H1 (cell line): ENCODE measurements at regions not wholly inside any gene's neighbourhood (a gene's known extent, or its start where the extent isn't known, plus 50 kb on each side); places are given as distances from the start of the nearest gene placed in this dataset.

Experiments
- CTCF ChIA-PET: fragments of 300-600 bp; sonication (Branson Sonifier 250); formaldehyde crosslinking; loops from one replicate; lab custom pipeline; 2021; ENCODE audit not compliant: partially characterized antibody; lab: Charles Lee
- POLR2A ChIA-PET: fragments of 300-600 bp; sonication (Branson Sonifier 250); formaldehyde crosslinking; loops from one replicate; lab custom pipeline; 2021; ENCODE audit warnings: inconsistent platforms; ENCODE audit not compliant: partially characterized antibody; lab: Charles Lee
- DNase-seq, 2 experiments: peaks; one replicate each; pipeline versions ENCODE4 v3.0.0 to v3.0.0-alpha.2; 2010 to 2022; ENCODE audit warnings: low spot score in 2 of 2, low read depth in 1 of 2, mixed read lengths in 1 of 2
- FAIRE-seq: peaks from 2 replicates; lab custom pipeline; 2011; peaks lifted over from hg19 to GRCh38; lab: Jason Lieb, UNC
- H2AFZ ChIP-seq: 2 replicates; pipeline ENCODE4 v1.8.1; 2012; ENCODE audit warnings: low read length, inconsistent platforms
- H2AK5ac ChIP-seq: 2 replicates; pipeline ENCODE4 v1.6.1; 2013; ENCODE audit warnings: low read depth, low read length
- H2BK120ac ChIP-seq: replicated peaks from 2 replicates; pipeline ENCODE3; 2013; ENCODE audit warnings: low read depth, low read length, inconsistent platforms
- H2BK12ac ChIP-seq: 2 replicates; pipeline ENCODE4 v1.6.1; 2013; ENCODE audit warnings: low read depth, low read length
- H2BK15ac ChIP-seq: 2 replicates; pipeline ENCODE4 v1.6.1; 2013; ENCODE audit warnings: low read length
- H2BK20ac ChIP-seq: 2 replicates; pipeline ENCODE4 v1.6.1; 2013; ENCODE audit warnings: low read length
- H2BK5ac ChIP-seq: 2 replicates; pipeline ENCODE4 v1.6.1; 2013; ENCODE audit warnings: low read depth, low read length
- H3K14ac ChIP-seq: 2 replicates; pipeline ENCODE4 v1.6.1; 2013; ENCODE audit warnings: inconsistent platforms; ENCODE audit not compliant: insufficient read length
- H3K18ac ChIP-seq: 2 replicates; pipeline ENCODE4 v1.6.1; 2013; ENCODE audit warnings: low read length; ENCODE audit errors: extremely low read depth
- H3K23ac ChIP-seq: 2 replicates; pipeline ENCODE4 v1.6.1; 2013; ENCODE audit warnings: inconsistent platforms; ENCODE audit not compliant: insufficient read length
- H3K23me2 ChIP-seq: 2 replicates; pipeline ENCODE4 v1.6.1; 2013; ENCODE audit warnings: low read depth, low read length
- H3K27ac ChIP-seq: 2 replicates; pipeline ENCODE4 v1.6.1; 2011; ENCODE audit warnings: low read depth, low read length, inconsistent platforms
- H3K27me3 ChIP-seq, 4 experiments: replicated peaks in 1 of 4; 1 replicate in 1 of 4; 2 replicates in 3 of 4; pipeline versions ENCODE4 v1.6.1 to v1.8.1; 2011 to 2013; ENCODE audit warnings: low read length in 3 of 4, mild to moderate bottlenecking in 3 of 4, inconsistent platforms in 2 of 4, mixed read lengths in 2 of 4, moderate library complexity in 1 of 4; ENCODE audit not compliant: control insufficient read depth in 3 of 4, insufficient read depth in 3 of 4; ENCODE audit errors: extremely low read depth in 1 of 4
- H3K36me3 ChIP-seq, 4 experiments: 2 replicates each; pipeline versions ENCODE4 v1.6.1 to v1.8.1; 2011 to 2013; ENCODE audit warnings: mild to moderate bottlenecking in 4 of 4, low read length in 3 of 4, moderate library complexity in 2 of 4, control low read depth in 1 of 4, inconsistent platforms in 1 of 4; ENCODE audit not compliant: insufficient read depth in 4 of 4, control insufficient read depth in 2 of 4
- H3K4ac ChIP-seq: replicated peaks from 2 replicates; pipeline ENCODE3; 2013; ENCODE audit warnings: low read length, low read depth, mixed read lengths, inconsistent platforms; ENCODE audit not compliant: insufficient read length
- H3K4me1 ChIP-seq, 4 experiments: replicated peaks in 1 of 4; 1 replicate in 1 of 4; 2 replicates in 3 of 4; pipeline versions ENCODE4 v1.6.1 to v1.8.1; 2011 to 2013; ENCODE audit warnings: low read length in 3 of 4, inconsistent platforms in 2 of 4, mixed read lengths in 1 of 4; ENCODE audit not compliant: insufficient read depth in 4 of 4, control insufficient read depth in 3 of 4
- H3K4me2 ChIP-seq, 2 experiments: 2 replicates each; pipeline versions ENCODE4 v1.6.1 to v1.8.1; 2011 to 2013; ENCODE audit warnings: low read depth in 2 of 2, low read length in 2 of 2, control low read depth in 1 of 2, inconsistent platforms in 1 of 2, mild to moderate bottlenecking in 1 of 2; ENCODE audit not compliant: insufficient read depth in 1 of 2
- H3K4me3 ChIP-seq, 4 experiments: fragments of 200-600, 300-600 bp in 1 of 4; sonication (generic), shearing (Covaris generic), sonication (Bioruptor Twin) in 1 of 4; 2 replicates each; pipeline versions ENCODE4 v1.5.1 to v1.8.1; 2011 to 2016; ENCODE audit warnings: low read length in 4 of 4, low read depth in 3 of 4, control low read depth in 2 of 4, inconsistent platforms in 2 of 4, mild to moderate bottlenecking in 2 of 4, mixed read lengths in 1 of 4, moderate library complexity in 1 of 4; ENCODE audit not compliant: insufficient read depth in 2 of 4; ENCODE audit errors: extremely low read depth in 1 of 4
- H3K56ac ChIP-seq: replicated peaks from 2 replicates; pipeline ENCODE3; 2013; ENCODE audit warnings: low read depth, mild to moderate bottlenecking, mixed read lengths, low read length, inconsistent platforms; ENCODE audit not compliant: insufficient read length
- H3K79me1 ChIP-seq: 2 replicates; pipeline ENCODE4 v1.6.1; 2013; ENCODE audit warnings: low read depth, low read length, control low read depth
- H3K79me2 ChIP-seq, 2 experiments: 2 replicates each; pipeline versions ENCODE4 v1.6.1 to v1.8.1; 2012 to 2013; ENCODE audit warnings: low read length in 2 of 2, mild to moderate bottlenecking in 2 of 2, inconsistent platforms in 1 of 2; ENCODE audit not compliant: insufficient read depth in 2 of 2, control insufficient read depth in 1 of 2
- H3K9ac ChIP-seq, 4 experiments: replicated peaks in 1 of 4; 1 replicate in 1 of 4; 2 replicates in 3 of 4; pipeline versions ENCODE4 v1.6.1 to v1.8.1; 2011 to 2013; ENCODE audit warnings: low read depth in 3 of 4, low read length in 3 of 4, control low read depth in 2 of 4, mild to moderate bottlenecking in 2 of 4, moderate library complexity in 2 of 4, inconsistent platforms in 1 of 4; ENCODE audit errors: extremely low read depth in 1 of 4
- H3K9me3 ChIP-seq, 2 experiments: 2 replicates each; pipeline versions ENCODE4 v1.6.1 to v1.8.1; 2012 to 2013; ENCODE audit warnings: mild to moderate bottlenecking in 2 of 2, moderate library complexity in 2 of 2, control low read depth in 1 of 2, inconsistent platforms in 1 of 2, low read depth in 1 of 2, low read length in 1 of 2, mixed read lengths in 1 of 2; ENCODE audit not compliant: insufficient read depth in 2 of 2
- H4K20me1 ChIP-seq, 2 experiments: replicated peaks in 1 of 2; 2 replicates each; pipeline versions ENCODE3 to v1.8.1; 2011 to 2013; ENCODE audit warnings: inconsistent platforms in 2 of 2, low read length in 2 of 2, mild to moderate bottlenecking in 1 of 2; ENCODE audit not compliant: insufficient read depth in 2 of 2, control insufficient read depth in 1 of 2
- H4K5ac ChIP-seq: 2 replicates; pipeline ENCODE4 v1.6.1; 2013; ENCODE audit warnings: low read length, low read depth, mixed read lengths, inconsistent platforms; ENCODE audit not compliant: insufficient read length
- H4K8ac ChIP-seq: 2 replicates; pipeline ENCODE4 v1.8.0; 2013; ENCODE audit warnings: mild to moderate bottlenecking, moderate library complexity, low read length, inconsistent platforms; ENCODE audit not compliant: insufficient read depth; ENCODE audit errors: extremely low read depth
- H4K91ac ChIP-seq: replicated peaks from 2 replicates; pipeline ENCODE3; 2013; ENCODE audit warnings: low read length, mixed read lengths, inconsistent platforms; ENCODE audit not compliant: insufficient read length
- ATF2 ChIP-seq: IDR thresholded peaks from 2 replicates; pipeline ENCODE4 v1.6.1; 2012; ENCODE audit warnings: low read length, inconsistent platforms
- ATF3 ChIP-seq: IDR thresholded peaks from 2 replicates; pipeline ENCODE4 v1.6.1; 2011; ENCODE audit warnings: low read depth, mild to moderate bottlenecking, low read length; ENCODE audit not compliant: insufficient read depth
- BACH1 ChIP-seq: IDR thresholded peaks from 2 replicates; pipeline ENCODE4 v1.6.1; 2012; ENCODE audit warnings: low read length, improper control_type of control experiment
- CBX8 ChIP-seq: fragments of 300-800, 300-1000 bp; sonication (generic); IDR thresholded peaks from 2 replicates; pipeline ENCODE4 v1.7.1; 2016; ENCODE audit warnings: low read depth, low read length, borderline replicate concordance
- CEBPB ChIP-seq: IDR thresholded peaks from 2 replicates; pipeline ENCODE4 v1.6.1; 2012; ENCODE audit warnings: low read depth, low read length
- CREB1 ChIP-seq: IDR thresholded peaks from 2 replicates; pipeline ENCODE4 v1.6.1; 2012; ENCODE audit warnings: inconsistent platforms
- KDM1A ChIP-seq: fragments of 200-600, 300-600 bp; sonication (generic); IDR thresholded peaks from 2 replicates; pipeline ENCODE4 v1.7.1; 2016; ENCODE audit warnings: mild to moderate bottlenecking, low read length, borderline replicate concordance
- KDM4A ChIP-seq: IDR thresholded peaks from one replicate; pipeline ENCODE4 v1.7.1; 2012; ENCODE audit warnings: low read depth, mild to moderate bottlenecking, moderate library complexity, low read length, inconsistent platforms; ENCODE audit not compliant: severe bottlenecking
- SAP30 ChIP-seq: fragments of 300-600 bp; sonication (generic); IDR thresholded peaks from 2 replicates; pipeline ENCODE4 v1.7.1; 2012; ENCODE audit warnings: low read length, moderate library complexity, mild to moderate bottlenecking, inconsistent platforms; ENCODE audit not compliant: insufficient read depth, insufficient replicate concordance
- TAF7 ChIP-seq: optimal IDR thresholded peaks from 2 replicates; pipeline ENCODE3; 2011; ENCODE audit warnings: low read depth, mild to moderate bottlenecking, inconsistent platforms, low read length, moderate library complexity, borderline replicate concordance
- TCF12 ChIP-seq: IDR thresholded peaks from 2 replicates; pipeline ENCODE4 v1.6.1; 2011; ENCODE audit warnings: low read depth, mild to moderate bottlenecking, low read length
- WGBS, 2 experiments: shearing (Covaris generic) in 1 of 2; methylation state at CpG; one replicate each; pipeline versions ENCODE4 v1.1.6 to v1.1.7; 2013 to 2015; ENCODE audit warnings: low lambda C conversion rate in 2 of 2, mixed read lengths in 2 of 2, inconsistent platforms in 1 of 2, low coverage in 1 of 2, missing lambda C conversion rate in 1 of 2; ENCODE audit not compliant: insufficient replicate concordance in 2 of 2, insufficient coverage in 1 of 2, insufficient read length in 1 of 2; ENCODE audit errors: extremely low coverage in 1 of 2, missing lambda C conversion rate in 1 of 2; 5-methylcytosine and 5-hydroxymethylcytosine counted together

DNA sequence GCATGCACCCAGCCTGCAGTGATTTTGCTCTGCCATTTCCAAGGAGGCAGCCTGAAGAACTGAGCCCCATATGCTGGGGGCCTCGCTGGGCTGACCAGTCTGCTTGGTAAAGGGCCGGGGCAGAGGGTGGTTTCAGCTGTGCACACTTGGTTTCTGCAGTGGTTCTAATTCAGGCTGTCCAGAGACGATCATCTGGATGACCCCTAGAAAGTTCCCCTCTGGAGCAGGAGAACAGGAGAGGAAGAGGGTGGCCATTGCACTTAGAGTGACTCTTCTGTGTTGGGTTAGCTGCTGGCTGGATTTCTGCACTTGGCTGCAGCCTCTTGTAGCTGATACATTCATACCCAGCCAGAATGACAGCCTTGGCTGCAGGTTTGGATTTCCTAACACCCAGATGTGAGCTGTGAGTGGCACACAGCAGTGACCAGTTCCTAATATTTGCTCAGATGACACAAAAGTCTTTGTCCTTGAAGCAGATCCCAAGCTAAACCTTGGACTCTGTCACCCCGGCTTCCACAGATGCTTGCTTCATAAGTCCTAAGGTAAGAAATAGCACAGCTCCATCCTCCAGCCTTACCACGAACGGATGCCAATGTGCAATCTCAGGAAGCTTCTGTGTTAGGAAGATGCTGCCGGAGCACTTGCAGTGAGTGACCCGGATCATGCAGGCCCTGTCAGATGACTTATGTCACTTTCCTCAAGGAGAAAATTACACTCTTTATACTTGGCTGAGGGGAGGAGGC lies 105.6 kb downstream of the HNRNPLL start:
- no peak overlapping the region for H4K91ac ChIP-seq
- no peaks in the 10 kb centered on the region for H3K79me2 ChIP-seq
- no peaks in the 10 kb centered on the region for H3K27me3 ChIP-seq
- no peak overlapping the region for H3K18ac ChIP-seq
- H3K4me2 ChIP-seq, result no peak overlapping the region
- no peak overlapping the region for H3K9ac ChIP-seq
- H2BK120ac ChIP-seq, result no peak overlapping the region
- H3K4ac ChIP-seq, result no peak overlapping the region
- H2BK12ac ChIP-seq, result no peak overlapping the region
- no peaks in the 10 kb centered on the region for H4K20me1 ChIP-seq
- no peak overlapping the region for H3K23ac ChIP-seq
- FAIRE-seq (no peak), DNase-seq (no peak)
- H4K8ac ChIP-seq, result no peak overlapping the region
- H3K36me3 ChIP-seq, result no peaks in the 10 kb centered on the region
- WGBS, 2 experiments, result 86% methylated on average over 8 of the region's 8 CpGs; no CpG with 5 or more reads in 1 of the 2 experiments
- H3K56ac ChIP-seq, result no peak overlapping the region
- 0 out of 2 replicates have a peak overlapping the region, but pooled peaks have one; percentile 37 for H2BK20ac ChIP-seq
- H3K14ac ChIP-seq, result no peak overlapping the region
- no peaks in the 10 kb centered on the region for H3K23me2 ChIP-seq
- H4K5ac ChIP-seq, result no peak overlapping the region
- no peak overlapping the region for H3K4me3 ChIP-seq
- no peak overlapping the region for H2BK5ac ChIP-seq
- POLR2A ChIA-PET, result interaction anchor here (1.8 kb wide), 1 partner anchor 121 kb away, joined by 4 read pairs; no protein-coding TSS in a partner anchor
- CTCF ChIA-PET, result interaction anchor here (0.9 to 4.7 kb wide), 9 partner anchors 9 to 190 kb away, joined by 3 to 37 read pairs (median 5); no protein-coding TSS in a partner anchor
- H3K27ac ChIP-seq, result no peak overlapping the region
- H2BK15ac ChIP-seq, result no peak overlapping the region
- H3K9me3 ChIP-seq, result no peaks in the 10 kb centered on the region; a peak in 1 of 4 replicates
- H3K79me1 ChIP-seq, result no peaks in the 10 kb centered on the region
- H2AFZ ChIP-seq, result peak overlapping the region; percentile 54; the same call in 1 of the 2 replicates
- no peak overlapping the region for H2AK5ac ChIP-seq
- H3K4me1 ChIP-seq, result peaks cover 3 to 18% (median 6%) of the 10 kb centered on the region in 4 experiments
- no peak for TF ChIP-seq ATF2
- no peak for TF ChIP-seq CEBPB
- no peak for TF ChIP-seq KDM1A
- TF ChIP-seq CREB1, result no peak
- TF ChIP-seq BACH1, result no peak
- TF ChIP-seq CBX8, result no peak
- no peak for TF ChIP-seq TCF12
- TF ChIP-seq KDM4A, result no peak
- TF ChIP-seq TAF7, result no peak
- TF ChIP-seq ATF3, result no peak
- no peak for TF ChIP-seq SAP30
